MM.1S (cell line): ENCODE measurements at regions not wholly inside any gene's neighbourhood (a gene's known extent, or its start where the extent isn't known, plus 50 kb on each side); places are given as distances from the start of the nearest gene placed in this dataset.

Source experiments
- DNase-seq: peaks from one replicate; pipeline ENCODE4 v3.0.0-alpha.2; 2015
- H2AFZ ChIP-seq: fragments of 300-600 bp; sonication (generic); 2 replicates; pipeline ENCODE4 v1.6.0; 2016; ENCODE audit warnings: antibody characterized with exemption, low read length
- H3F3A ChIP-seq: fragments of 300-600 bp; sonication (generic); 2 replicates; pipeline ENCODE4 v1.6.1; 2016; ENCODE audit warnings: mild to moderate bottlenecking, antibody characterized with exemption, low read length, moderate library complexity, mixed read lengths; ENCODE audit not compliant: insufficient read depth
- H3K27ac ChIP-seq: fragments of 300-600 bp; sonication (generic); 2 replicates; pipeline ENCODE4 v1.5.1; 2016; ENCODE audit warnings: mild to moderate bottlenecking, low read length
- H3K27me3 ChIP-seq: fragments of 300-600 bp; sonication (generic); replicated peaks from 2 replicates; pipeline ENCODE4 v1.6.0; 2016; ENCODE audit warnings: low read length; ENCODE audit not compliant: insufficient read depth
- H3K36me3 ChIP-seq: fragments of 300-600 bp; sonication (generic); replicated peaks from 2 replicates; pipeline ENCODE4 v1.6.1; 2016; ENCODE audit warnings: mild to moderate bottlenecking, low read length, mixed read lengths; ENCODE audit not compliant: insufficient read depth
- H3K4me1 ChIP-seq: fragments of 300-600 bp; sonication (generic); 2 replicates; pipeline ENCODE4 v1.6.1; 2016; ENCODE audit warnings: low read length, mixed read lengths
- H3K4me2 ChIP-seq: fragments of 300-600 bp; sonication (generic); 2 replicates; pipeline ENCODE4 v1.6.0; 2016; ENCODE audit warnings: low read depth, low read length
- H3K4me3 ChIP-seq: fragments of 300-600 bp; sonication (generic); 2 replicates; pipeline ENCODE4 v1.5.1; 2016; ENCODE audit warnings: low read length, mixed read lengths
- H3K79me2 ChIP-seq: fragments of 300-600 bp; sonication (generic); 2 replicates; pipeline ENCODE4 v1.6.1; 2016; ENCODE audit warnings: mixed run types, low read length, mixed read lengths
- H3K9ac ChIP-seq: fragments of 300-600 bp; sonication (generic); 2 replicates; pipeline ENCODE4 v1.6.1; 2016; ENCODE audit warnings: low read length, mixed read lengths
- H3K9me2 ChIP-seq: fragments of 300-600 bp; sonication (generic); replicated peaks from 2 replicates; pipeline ENCODE4 v1.6.1; 2016; ENCODE audit warnings: mild to moderate bottlenecking, low read length, mixed read lengths; ENCODE audit not compliant: insufficient read depth
- H3K9me3 ChIP-seq: fragments of 300-600 bp; sonication (generic); replicated peaks from 2 replicates; pipeline ENCODE4 v1.6.1; 2016; ENCODE audit warnings: mild to moderate bottlenecking, low read length, mixed read lengths; ENCODE audit not compliant: insufficient read depth
- H4K20me1 ChIP-seq: fragments of 300-600 bp; sonication (generic); 2 replicates; pipeline ENCODE4 v1.6.1; 2016; ENCODE audit warnings: mild to moderate bottlenecking, low read length, moderate library complexity, mixed read lengths; ENCODE audit not compliant: insufficient read depth
- EZH2 ChIP-seq: fragments of 300-600 bp; sonication (generic); optimal IDR thresholded peaks from 2 replicates; pipeline ENCODE3; 2017; ENCODE audit warnings: low read depth, mild to moderate bottlenecking, antibody characterized with exemption, low read length, mixed read lengths
- EZH2phosphoT487 ChIP-seq: fragments of 300-600 bp; sonication (generic); IDR thresholded peaks from 2 replicates; pipeline ENCODE4 v1.6.1; 2018; ENCODE audit warnings: antibody characterized with exemption, low read length
- TF ChIP-seq, protein P1 (sequence below): fragments of 300-600 bp; sonication (generic); IDR thresholded peaks from 2 replicates; pipeline ENCODE4 v1.5.1; 2016; ENCODE audit warnings: antibody characterized with exemption, low read length, mixed read lengths

DNA sequence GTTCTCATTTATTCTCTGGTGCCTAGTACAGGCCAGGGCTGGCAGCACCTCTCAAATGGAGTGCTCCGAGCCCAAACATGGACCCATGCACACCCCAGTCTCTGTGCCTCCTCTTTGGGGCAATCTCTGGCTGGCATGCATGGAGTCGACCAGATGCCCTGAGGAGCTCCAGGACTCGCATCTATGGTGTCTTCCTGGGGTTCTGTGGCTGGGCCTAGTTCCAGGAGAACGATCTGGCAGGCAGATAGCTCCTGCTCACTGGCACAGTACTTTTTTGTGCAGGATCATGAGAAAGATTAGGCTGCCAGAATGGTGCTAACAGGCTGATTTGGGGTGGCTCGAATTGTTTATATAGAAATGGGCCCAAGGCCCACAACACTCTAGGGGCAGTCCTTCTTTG lies 72.0 kb upstream of the PJA1 start:
- Histone ChIP-seq H3K9ac (no peak overlapping the region), H3K4me3 (no peak overlapping the region), H3K27me3 (no peaks in the 10 kb centered on the region), H3K9me2 (no peaks in the 10 kb centered on the region), H3K9me3 (no peaks in the 10 kb centered on the region), H3K4me2 (no peak overlapping the region), H3K79me2 (no peaks in the 10 kb centered on the region), H3K36me3 (no peaks in the 10 kb centered on the region), H4K20me1 (no peaks in the 10 kb centered on the region), H3K4me1 (no peaks in the 10 kb centered on the region), H3K27ac (no peak overlapping the region), H2AFZ (no peak overlapping the region), H3F3A (no peaks in the 10 kb centered on the region)
- TF ChIP-seq, protein P1, sequence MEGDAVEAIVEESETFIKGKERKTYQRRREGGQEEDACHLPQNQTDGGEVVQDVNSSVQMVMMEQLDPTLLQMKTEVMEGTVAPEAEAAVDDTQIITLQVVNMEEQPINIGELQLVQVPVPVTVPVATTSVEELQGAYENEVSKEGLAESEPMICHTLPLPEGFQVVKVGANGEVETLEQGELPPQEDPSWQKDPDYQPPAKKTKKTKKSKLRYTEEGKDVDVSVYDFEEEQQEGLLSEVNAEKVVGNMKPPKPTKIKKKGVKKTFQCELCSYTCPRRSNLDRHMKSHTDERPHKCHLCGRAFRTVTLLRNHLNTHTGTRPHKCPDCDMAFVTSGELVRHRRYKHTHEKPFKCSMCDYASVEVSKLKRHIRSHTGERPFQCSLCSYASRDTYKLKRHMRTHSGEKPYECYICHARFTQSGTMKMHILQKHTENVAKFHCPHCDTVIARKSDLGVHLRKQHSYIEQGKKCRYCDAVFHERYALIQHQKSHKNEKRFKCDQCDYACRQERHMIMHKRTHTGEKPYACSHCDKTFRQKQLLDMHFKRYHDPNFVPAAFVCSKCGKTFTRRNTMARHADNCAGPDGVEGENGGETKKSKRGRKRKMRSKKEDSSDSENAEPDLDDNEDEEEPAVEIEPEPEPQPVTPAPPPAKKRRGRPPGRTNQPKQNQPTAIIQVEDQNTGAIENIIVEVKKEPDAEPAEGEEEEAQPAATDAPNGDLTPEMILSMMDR, result no peak
- TF ChIP-seq EZH2phosphoT487 (no peak), EZH2 (no peak)
- no peak for DNase-seq

GRCh38 chrX:69236641-69237040 lies 71.4 kb upstream of the PJA1 start:
- H4K20me1 ChIP-seq, result no peaks in the 10 kb centered on the region
- H3K79me2 ChIP-seq, result no peaks in the 10 kb centered on the region
- no peaks in the 10 kb centered on the region for H3K27me3 ChIP-seq
- no peak overlapping the region for H3K4me3 ChIP-seq
- H3K36me3 ChIP-seq, result no peaks in the 10 kb centered on the region
- no peak overlapping the region for H3K9ac ChIP-seq
- H3F3A ChIP-seq, result no peaks in the 10 kb centered on the region
- no peaks in the 10 kb centered on the region for H3K9me2 ChIP-seq
- DNase-seq, result no peak
- no peaks in the 10 kb centered on the region for H3K9me3 ChIP-seq
- no peak overlapping the region for H3K4me2 ChIP-seq
- no peak overlapping the region for H2AFZ ChIP-seq
- TF ChIP-seq EZH2, result no peak
- no peak for TF ChIP-seq EZH2phosphoT487
- TF ChIP-seq, protein P1, result no peak
- H3K27ac ChIP-seq, result no peak overlapping the region
- no peaks in the 10 kb centered on the region for H3K4me1 ChIP-seq

GRCh38 chrX:69234624-69235023 lies 69.4 kb upstream of the PJA1 start:
- no peak overlapping the region for H3K9ac ChIP-seq
- no peak overlapping the region for H3K4me2 ChIP-seq
- no peaks in the 10 kb centered on the region for H3K9me2 ChIP-seq
- H3F3A ChIP-seq, result no peaks in the 10 kb centered on the region
- H3K27me3 ChIP-seq, result no peaks in the 10 kb centered on the region
- no peaks in the 10 kb centered on the region for H3K9me3 ChIP-seq
- H3K27ac ChIP-seq, result no peak overlapping the region
- no peaks in the 10 kb centered on the region for H3K79me2 ChIP-seq
- no peaks in the 10 kb centered on the region for H4K20me1 ChIP-seq
- DNase-seq, result no peak
- no peak overlapping the region for H2AFZ ChIP-seq
- no peak overlapping the region for H3K4me3 ChIP-seq
- H3K36me3 ChIP-seq, result no peaks in the 10 kb centered on the region
- H3K4me1 ChIP-seq, result no peaks in the 10 kb centered on the region
- no peak for TF ChIP-seq EZH2phosphoT487
- TF ChIP-seq, protein P1, result no peak
- TF ChIP-seq EZH2, result no peak
